ENCODE measurements at regions not wholly inside any gene's neighbourhood (a gene's known extent, or its start where the extent isn't known, plus 50 kb on each side); places are given as distances from the start of the nearest gene placed in this dataset.

DNA sequence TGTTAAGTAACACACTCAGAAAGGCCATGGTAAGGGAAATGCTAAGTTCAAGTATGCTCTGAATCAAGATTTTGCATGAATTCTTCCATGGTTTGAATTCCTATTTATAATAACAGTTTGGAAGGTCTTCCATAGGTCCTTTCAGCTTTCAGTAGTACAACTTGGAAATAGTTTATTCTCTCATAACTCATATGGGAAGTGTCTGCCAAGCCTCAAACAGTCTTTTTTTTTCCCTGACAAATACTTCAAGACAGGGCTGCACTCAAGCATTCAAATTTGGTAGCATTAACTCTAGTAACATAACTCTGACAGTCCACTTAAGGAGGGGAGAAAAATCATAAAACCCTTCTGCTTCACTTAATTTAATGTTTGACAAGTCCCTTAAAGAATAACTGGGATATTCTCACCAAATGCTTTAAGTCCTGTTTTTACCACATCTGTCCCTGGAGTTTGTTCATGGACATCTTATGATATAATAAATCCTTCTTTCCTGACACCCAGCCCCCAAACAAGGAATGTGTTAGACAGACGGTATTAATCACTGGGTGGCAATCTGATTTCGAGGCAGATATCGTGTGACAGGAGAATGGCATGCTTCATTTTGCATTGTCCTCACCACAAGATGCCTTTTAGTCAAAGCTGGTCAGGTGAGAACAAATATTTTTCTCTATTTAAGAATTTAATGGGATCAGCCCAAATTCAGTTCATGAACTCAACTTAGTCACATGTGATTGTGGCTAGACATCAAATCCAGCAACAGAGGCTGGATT lies 165.7 kb downstream of the BMP4 start:
- Histone ChIP-seq H3K18ac (ENCODE audit: insufficient read length, low read depth, low read length) (no peak overlapping the region), H3K4me1 (ENCODE audit: insufficient read depth, low read length) (no peaks in the 10 kb centered on the region), H3K79me2 (ENCODE audit: insufficient read depth, low read length) (no peaks in the 10 kb centered on the region), H4K8ac (replicated peaks; ENCODE audit: insufficient read length, low read depth, low read length) (no peak overlapping the region), H3K9me3 (ENCODE audit: control insufficient read depth, low read depth, low read length) (no peaks in the 10 kb centered on the region), H3K27me3 (ENCODE audit: insufficient read depth, low read length) (no peaks in the 10 kb centered on the region), H3K27ac (ENCODE audit: insufficient read length, low read depth, low read length) (no peak overlapping the region), H3K9ac (ENCODE audit: extremely low read depth, insufficient read length, low read length) (no peak overlapping the region), H2BK20ac (ENCODE audit: low read depth, low read length, poor library complexity, severe bottlenecking) (no peak overlapping the region), H2BK120ac (ENCODE audit: low read depth, low read length, poor library complexity, severe bottlenecking) (no peak overlapping the region), H3K23me2 (ENCODE audit: insufficient read length, low read depth, low read length, poor library complexity, severe bottlenecking) (no peaks in the 10 kb centered on the region), H2AK5ac (ENCODE audit: insufficient read length, low read length) (no peak overlapping the region), H4K5ac (ENCODE audit: insufficient read length, low read depth, low read length) (no peak overlapping the region), H4K20me1 (ENCODE audit: control insufficient read depth, insufficient read depth, insufficient read length) (no peaks in the 10 kb centered on the region), H3K14ac (ENCODE audit: insufficient read depth, low read length) (no peak overlapping the region), H2BK15ac (ENCODE audit: low read depth, low read length) (no peak overlapping the region), H3T11ph (ENCODE audit: low read length) (no peak overlapping the region), H3K56ac (ENCODE audit: insufficient read length, low read depth, low read length) (no peak overlapping the region), H3K79me1 (ENCODE audit: insufficient read depth, low read depth, low read length, poor library complexity, severe bottlenecking) (no peaks in the 10 kb centered on the region), H2AFZ (ENCODE audit: low read length) (no peak overlapping the region), H4K91ac (ENCODE audit: insufficient read length, low read depth, low read length) (no peak overlapping the region), H3K4ac (ENCODE audit: low read depth, low read length) (no peak overlapping the region), H3K23ac (ENCODE audit: insufficient read length, low read depth, low read length) (no peak overlapping the region), H3K4me2 (ENCODE audit: insufficient read depth, insufficient read length, low read length) (no peak overlapping the region), H2BK12ac (ENCODE audit: insufficient read length, low read depth, low read length) (no peak overlapping the region), H2BK5ac (ENCODE audit: insufficient read length, low read length) (no peak overlapping the region)
- Mint-ChIP-seq H3K27me3 (ENCODE audit: low read depth) (no peaks in the 10 kb centered on the region), H3K4me1 (peaks cover 0 to 7% of the 10 kb centered on the region in 2 experiments; a peak in 2 of 4 replicates), H3K27ac (no peak overlapping the region), H3K9me3 (no peaks in the 10 kb centered on the region), H3K36me3 (ENCODE audit: insufficient read depth in 1 of 3, low read depth in 3 of 3) (no peaks in the 10 kb centered on the region), H3K4me3 (no peak overlapping the region)
- TF ChIP-seq, protein P1, sequence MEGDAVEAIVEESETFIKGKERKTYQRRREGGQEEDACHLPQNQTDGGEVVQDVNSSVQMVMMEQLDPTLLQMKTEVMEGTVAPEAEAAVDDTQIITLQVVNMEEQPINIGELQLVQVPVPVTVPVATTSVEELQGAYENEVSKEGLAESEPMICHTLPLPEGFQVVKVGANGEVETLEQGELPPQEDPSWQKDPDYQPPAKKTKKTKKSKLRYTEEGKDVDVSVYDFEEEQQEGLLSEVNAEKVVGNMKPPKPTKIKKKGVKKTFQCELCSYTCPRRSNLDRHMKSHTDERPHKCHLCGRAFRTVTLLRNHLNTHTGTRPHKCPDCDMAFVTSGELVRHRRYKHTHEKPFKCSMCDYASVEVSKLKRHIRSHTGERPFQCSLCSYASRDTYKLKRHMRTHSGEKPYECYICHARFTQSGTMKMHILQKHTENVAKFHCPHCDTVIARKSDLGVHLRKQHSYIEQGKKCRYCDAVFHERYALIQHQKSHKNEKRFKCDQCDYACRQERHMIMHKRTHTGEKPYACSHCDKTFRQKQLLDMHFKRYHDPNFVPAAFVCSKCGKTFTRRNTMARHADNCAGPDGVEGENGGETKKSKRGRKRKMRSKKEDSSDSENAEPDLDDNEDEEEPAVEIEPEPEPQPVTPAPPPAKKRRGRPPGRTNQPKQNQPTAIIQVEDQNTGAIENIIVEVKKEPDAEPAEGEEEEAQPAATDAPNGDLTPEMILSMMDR (conservative IDR thresholded peaks at IDR 0.05) = no peak
- DNase-seq = no peak
- WGBS (ENCODE audit: extremely low coverage, insufficient read length, low lambda C conversion rate) = no CpG with 5 or more reads among the region's 3 CpGs
